Ishikawa (cell line): ENCODE measurements at regions not wholly inside any gene's neighbourhood (a gene's known extent, or its start where the extent isn't known, plus 50 kb on each side); places are given as distances from the start of the nearest gene placed in this dataset.

Experiments used
- CEBPB ChIP-seq: IDR thresholded peaks from 2 replicates; pipeline ENCODE4 v1.6.1; 2012
- CREB1 ChIP-seq: IDR thresholded peaks from 2 replicates; pipeline ENCODE4 v1.6.1; 2012; ENCODE audit warnings: low read depth
- EGR1 ChIP-seq: IDR thresholded peaks from 2 replicates; pipeline ENCODE4 v1.6.1; 2012
- EP300 ChIP-seq: IDR thresholded peaks from 2 replicates; pipeline ENCODE4 v1.6.1; 2012; ENCODE audit warnings: borderline replicate concordance
- FOXM1 ChIP-seq: IDR thresholded peaks from 2 replicates; pipeline ENCODE4 v1.6.1; 2012; ENCODE audit warnings: low read depth, borderline replicate concordance
- NFIC ChIP-seq: IDR thresholded peaks from 2 replicates; pipeline ENCODE4 v1.6.1; 2012
- RAD21 ChIP-seq: IDR thresholded peaks from 2 replicates; pipeline ENCODE4 v1.6.1; 2012; ENCODE audit warnings: low read depth
- TAF1 ChIP-seq: IDR thresholded peaks from 2 replicates; pipeline ENCODE4 v1.6.1; 2012; ENCODE audit warnings: low read depth, mild to moderate bottlenecking
- TCF12 ChIP-seq: IDR thresholded peaks from 2 replicates; pipeline ENCODE4 v1.6.1; 2012; ENCODE audit warnings: low read depth
- TEAD4 ChIP-seq: IDR thresholded peaks from 2 replicates; pipeline ENCODE4 v1.6.1; 2012
- YY1 ChIP-seq: IDR thresholded peaks from 2 replicates; pipeline ENCODE4 v1.6.1; 2012; ENCODE audit warnings: low read depth
- ZBTB7A ChIP-seq: IDR thresholded peaks from 2 replicates; pipeline ENCODE4 v1.6.1; 2012; ENCODE audit warnings: low read depth
- TF ChIP-seq, protein P1 (sequence below): IDR thresholded peaks from 2 replicates; pipeline ENCODE4 v1.6.1; 2012
- TF ChIP-seq, protein P2 (sequence below): IDR thresholded peaks from 2 replicates; pipeline ENCODE4 v1.6.1; 2012; ENCODE audit warnings: low read depth, mild to moderate bottlenecking
- TF ChIP-seq, protein P3 (sequence below): IDR thresholded peaks from 2 replicates; pipeline ENCODE4 v1.6.1; 2012

DNA sequence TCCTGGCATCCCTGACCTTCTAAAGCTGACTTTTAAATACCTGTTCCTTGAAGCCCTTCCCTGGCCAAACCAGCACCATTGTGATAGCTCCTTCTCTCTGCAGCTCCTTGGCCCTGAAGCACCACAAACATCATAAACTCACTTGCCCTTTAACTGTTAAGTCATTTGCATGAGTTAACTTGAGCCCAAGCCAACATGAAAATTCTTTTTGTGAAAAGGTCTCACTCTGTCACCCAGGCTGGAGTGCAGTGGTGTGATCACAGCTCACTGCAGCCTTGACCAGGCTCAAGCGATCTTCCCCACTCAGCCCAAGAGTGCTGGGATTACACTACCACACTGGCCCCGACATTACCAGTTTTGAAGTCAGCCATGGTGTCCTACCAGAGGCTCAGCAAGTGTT is 87.8 kb downstream of the ZIC5 start:
- no peak for TF ChIP-seq FOXM1
- TF ChIP-seq EGR1: no peak
- TF ChIP-seq NFIC: no peak
- no peak for TF ChIP-seq EP300
- TF ChIP-seq, protein P1, sequence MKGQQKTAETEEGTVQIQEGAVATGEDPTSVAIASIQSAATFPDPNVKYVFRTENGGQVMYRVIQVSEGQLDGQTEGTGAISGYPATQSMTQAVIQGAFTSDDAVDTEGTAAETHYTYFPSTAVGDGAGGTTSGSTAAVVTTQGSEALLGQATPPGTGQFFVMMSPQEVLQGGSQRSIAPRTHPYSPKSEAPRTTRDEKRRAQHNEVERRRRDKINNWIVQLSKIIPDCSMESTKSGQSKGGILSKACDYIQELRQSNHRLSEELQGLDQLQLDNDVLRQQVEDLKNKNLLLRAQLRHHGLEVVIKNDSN: no peak
- TF ChIP-seq TEAD4: no peak
- TF ChIP-seq CREB1: no peak
- no peak for TF ChIP-seq CEBPB
- no peak for TF ChIP-seq ZBTB7A
- TF ChIP-seq TCF12: no peak
- TF ChIP-seq, protein P2, sequence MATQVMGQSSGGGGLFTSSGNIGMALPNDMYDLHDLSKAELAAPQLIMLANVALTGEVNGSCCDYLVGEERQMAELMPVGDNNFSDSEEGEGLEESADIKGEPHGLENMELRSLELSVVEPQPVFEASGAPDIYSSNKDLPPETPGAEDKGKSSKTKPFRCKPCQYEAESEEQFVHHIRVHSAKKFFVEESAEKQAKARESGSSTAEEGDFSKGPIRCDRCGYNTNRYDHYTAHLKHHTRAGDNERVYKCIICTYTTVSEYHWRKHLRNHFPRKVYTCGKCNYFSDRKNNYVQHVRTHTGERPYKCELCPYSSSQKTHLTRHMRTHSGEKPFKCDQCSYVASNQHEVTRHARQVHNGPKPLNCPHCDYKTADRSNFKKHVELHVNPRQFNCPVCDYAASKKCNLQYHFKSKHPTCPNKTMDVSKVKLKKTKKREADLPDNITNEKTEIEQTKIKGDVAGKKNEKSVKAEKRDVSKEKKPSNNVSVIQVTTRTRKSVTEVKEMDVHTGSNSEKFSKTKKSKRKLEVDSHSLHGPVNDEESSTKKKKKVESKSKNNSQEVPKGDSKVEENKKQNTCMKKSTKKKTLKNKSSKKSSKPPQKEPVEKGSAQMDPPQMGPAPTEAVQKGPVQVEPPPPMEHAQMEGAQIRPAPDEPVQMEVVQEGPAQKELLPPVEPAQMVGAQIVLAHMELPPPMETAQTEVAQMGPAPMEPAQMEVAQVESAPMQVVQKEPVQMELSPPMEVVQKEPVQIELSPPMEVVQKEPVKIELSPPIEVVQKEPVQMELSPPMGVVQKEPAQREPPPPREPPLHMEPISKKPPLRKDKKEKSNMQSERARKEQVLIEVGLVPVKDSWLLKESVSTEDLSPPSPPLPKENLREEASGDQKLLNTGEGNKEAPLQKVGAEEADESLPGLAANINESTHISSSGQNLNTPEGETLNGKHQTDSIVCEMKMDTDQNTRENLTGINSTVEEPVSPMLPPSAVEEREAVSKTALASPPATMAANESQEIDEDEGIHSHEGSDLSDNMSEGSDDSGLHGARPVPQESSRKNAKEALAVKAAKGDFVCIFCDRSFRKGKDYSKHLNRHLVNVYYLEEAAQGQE: no peak
- no peak for TF ChIP-seq TAF1
- no peak for TF ChIP-seq RAD21
- TF ChIP-seq, protein P3, sequence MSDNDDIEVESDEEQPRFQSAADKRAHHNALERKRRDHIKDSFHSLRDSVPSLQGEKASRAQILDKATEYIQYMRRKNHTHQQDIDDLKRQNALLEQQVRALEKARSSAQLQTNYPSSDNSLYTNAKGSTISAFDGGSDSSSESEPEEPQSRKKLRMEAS: no peak
- no peak for TF ChIP-seq YY1

DNA sequence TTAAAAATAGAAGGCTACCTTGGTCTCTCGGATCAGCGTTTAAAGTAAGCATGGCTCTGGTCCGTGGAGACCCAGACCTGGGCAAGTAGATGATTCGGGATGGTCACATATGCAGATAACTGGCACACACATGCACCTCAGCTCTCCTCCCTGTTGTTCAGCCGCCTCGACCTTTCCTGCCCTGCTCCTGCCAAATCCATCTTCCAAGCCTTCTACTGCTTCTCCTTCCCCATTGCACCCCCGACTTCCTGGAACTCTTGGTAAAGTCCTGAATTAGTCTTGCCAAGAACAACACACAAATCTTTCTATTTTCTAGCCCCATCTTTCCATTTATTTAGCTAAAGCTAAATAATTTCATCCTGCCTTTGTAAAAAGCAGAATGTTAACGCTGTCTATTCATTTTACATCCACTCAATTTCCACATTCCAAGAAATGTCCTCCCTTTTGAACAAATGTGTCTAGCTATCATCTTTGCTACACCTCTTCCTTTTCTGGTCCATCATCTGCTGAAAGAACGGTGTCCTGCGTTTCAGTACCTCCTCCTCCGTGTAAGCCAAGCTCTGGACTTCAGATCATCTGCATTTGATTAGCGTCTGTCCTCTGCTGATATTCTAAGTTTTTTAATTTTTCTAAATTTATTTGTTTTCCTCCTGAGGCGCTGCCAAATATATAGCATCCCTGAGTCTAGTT is 92.5 kb downstream of the ZIC5 start:
- no peak for TF ChIP-seq NFIC
- TF ChIP-seq, protein P2: no peak
- TF ChIP-seq YY1: no peak
- TF ChIP-seq EP300: no peak
- no peak for TF ChIP-seq TEAD4
- no peak for TF ChIP-seq EGR1
- no peak for TF ChIP-seq FOXM1
- TF ChIP-seq ZBTB7A: no peak
- no peak for TF ChIP-seq CREB1
- TF ChIP-seq, protein P1: no peak
- no peak for TF ChIP-seq CEBPB
- TF ChIP-seq, protein P3: no peak
- TF ChIP-seq RAD21: no peak

DNA sequence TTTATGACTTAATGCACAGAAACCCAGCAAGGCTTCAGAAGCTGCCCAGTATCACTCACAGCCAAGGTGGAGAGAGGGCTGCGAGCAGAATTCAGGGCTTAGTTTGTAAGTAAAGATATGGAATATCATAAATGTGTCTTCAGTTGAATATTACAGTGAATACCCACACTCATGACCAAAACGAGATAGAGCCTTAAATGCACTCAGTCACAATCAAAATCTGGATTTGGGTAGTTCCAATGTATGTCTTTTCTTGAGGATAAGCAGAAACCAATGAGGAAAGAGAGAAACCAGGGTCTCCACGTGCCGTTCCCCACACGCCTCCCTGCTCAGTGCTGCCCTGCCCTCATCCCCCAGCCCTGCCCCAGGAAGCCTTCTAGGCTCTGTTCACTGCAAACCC is 94.9 kb downstream of the ZIC5 start:
- no peak for TF ChIP-seq CEBPB
- no peak for TF ChIP-seq EGR1
- no peak for TF ChIP-seq NFIC
- TF ChIP-seq TAF1: no peak
- TF ChIP-seq FOXM1: no peak
- no peak for TF ChIP-seq YY1
- TF ChIP-seq CREB1: no peak
- TF ChIP-seq, protein P1: no peak
- no peak for TF ChIP-seq TEAD4
- no peak for TF ChIP-seq EP300
- TF ChIP-seq, protein P3: no peak
- no peak for TF ChIP-seq ZBTB7A
- no peak for TF ChIP-seq RAD21
- no peak for TF ChIP-seq TCF12

DNA sequence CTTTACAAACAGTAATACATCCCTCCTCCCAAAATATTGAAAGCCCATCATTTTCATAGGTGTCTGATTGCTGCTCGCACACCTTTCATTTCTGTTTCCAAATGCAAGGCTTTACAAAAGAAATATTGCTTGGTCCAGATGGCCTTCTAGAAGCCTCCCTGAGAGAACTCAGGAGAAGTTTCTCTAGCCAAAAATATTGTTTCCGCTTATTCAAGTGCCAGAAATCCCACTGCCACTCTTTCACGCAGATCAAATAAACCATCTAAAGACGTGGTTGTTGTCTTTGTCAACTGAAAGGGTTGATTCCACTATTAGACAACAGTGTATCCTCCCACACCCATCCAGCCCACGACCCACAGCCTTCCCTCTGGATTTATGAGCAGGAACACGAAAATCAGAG is 96.2 kb downstream of the ZIC5 start:
- no peak for TF ChIP-seq NFIC
- TF ChIP-seq TCF12: no peak

DNA sequence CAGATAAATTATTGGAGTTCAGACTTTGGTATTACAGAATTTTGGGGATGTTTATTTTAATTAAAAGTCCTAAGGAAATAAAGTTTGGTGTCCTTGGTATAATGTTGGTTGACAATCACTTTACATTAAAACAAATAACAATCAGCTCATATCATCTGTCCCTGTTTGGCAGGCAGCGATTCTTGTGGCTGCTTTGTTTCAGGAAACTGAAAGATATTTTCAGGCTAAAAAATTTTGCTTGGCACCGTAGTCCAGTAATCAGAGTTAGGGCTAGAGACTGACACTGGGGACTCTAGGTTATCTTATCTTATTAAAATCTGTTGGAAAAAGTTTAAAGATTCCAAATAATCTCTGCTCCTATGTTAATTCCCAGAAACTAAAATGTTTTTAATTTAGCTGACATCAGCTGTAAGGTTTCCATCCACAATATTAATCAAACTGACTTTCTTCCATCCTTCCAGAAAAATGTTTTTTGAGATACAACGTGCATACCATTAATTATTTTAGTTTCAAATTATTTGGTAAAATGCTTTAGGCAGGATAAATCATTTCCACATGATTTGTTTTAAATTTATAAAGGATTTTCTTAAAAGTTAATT is 97.6 kb downstream of the ZIC5 start:
- TF ChIP-seq YY1 (no peak), RAD21 (no peak)
- TF ChIP-seq, protein P1: no peak
